Stimulated activated CD8-positive, alpha-beta memory T cell treated with anti-CD3 and anti-CD28 coated beads, Interleukin-7, amount 100 ng/mL, for 48 hours (primary cell): ENCODE measurements at regions not wholly inside any gene's neighbourhood (a gene's known extent, or its start where the extent isn't known, plus 50 kb on each side); places are given as distances from the start of the nearest gene placed in this dataset.
A peak's percentile ranks its signal among the peaks of the same experiment; 100 is the strongest.

Experiments used
- DNase-seq, 2 donors: peaks; one replicate each; pipeline ENCODE4 v3.0.0-alpha.2; 2020; ENCODE audit warnings: low read depth in 1 of 2; ENCODE audit errors: extremely low read depth in 1 of 2

- DNase-seq: no peak
Measured at GRCh38 chr1:244974550-244974949, 110.2 kb upstream of the HNRNPU start.

- no peak for DNase-seq
Measured at GRCh38 chr1:244974106-244974505, 109.8 kb upstream of the HNRNPU start.

- no peak for DNase-seq
Measured at GRCh38 chr1:244971552-244972216, 107.3 kb upstream of the HNRNPU start.

GRCh38 chr1:244970744-244971551, 106.6 kb upstream of the HNRNPU start:
- peak; percentile 81 to 85 for DNase-seq

- DNase-seq: peak; percentile 45 to 53
Measured at GRCh38 chr1:244970236-244970743, 105.9 kb upstream of the HNRNPU start.

- DNase-seq: peak; percentile 11 to 26
Measured at GRCh38 chr1:244969355-244970235, 105.3 kb upstream of the HNRNPU start.

- no peak for DNase-seq
Measured at GRCh38 chr1:244968881-244969280, 104.5 kb upstream of the HNRNPU start.

GRCh38 chr1:244968471-244968871, 104.1 kb upstream of the HNRNPU start:
- no peak for DNase-seq

GRCh38 chr1:244967159-244967558, 102.8 kb upstream of the HNRNPU start:
- no peak for DNase-seq

- DNase-seq: no peak
Measured at GRCh38 chr1:244965185-244966030, 101.1 kb upstream of the HNRNPU start.

- DNase-seq: peak in 1 of 2 donors; percentile 6
Measured at GRCh38 chr1:244964112-244964971, 100.0 kb upstream of the HNRNPU start.

- no peak for DNase-seq
Measured at GRCh38 chr1:244963231-244963826, 99.0 kb upstream of the HNRNPU start.

GRCh38 chr1:244962130-244962529, 97.8 kb upstream of the HNRNPU start:
- DNase-seq: no peak

GRCh38 chr1:244960904-244961303, 96.6 kb upstream of the HNRNPU start:
- DNase-seq: no peak

- no peak for DNase-seq
Measured at GRCh38 chr1:244958593-244958992, 94.2 kb upstream of the HNRNPU start.

GRCh38 chr1:244957525-244957924, 93.2 kb upstream of the HNRNPU start:
- no peak for DNase-seq

- no peak for DNase-seq
Measured at GRCh38 chr1:244957122-244957521, 92.8 kb upstream of the HNRNPU start.

GRCh38 chr1:244955661-244956060, 91.3 kb upstream of the HNRNPU start:
- DNase-seq: no peak

GRCh38 chr1:244954359-244954758, 90.0 kb upstream of the HNRNPU start:
- no peak for DNase-seq
